Activated CD8-positive, alpha-beta T cell treated with anti-CD3 and anti-CD28 coated beads, Interleukin-2, amount 10 ng/mL, durations not matched to agents 7 days and 5 days (primary cell): ENCODE measurements at regions not wholly inside any gene's neighbourhood (a gene's known extent, or its start where the extent isn't known, plus 50 kb on each side); places are given as distances from the start of the nearest gene placed in this dataset.
"Not testable (repeated sequence)": the region's sequence is repeated elsewhere in the genome, so short reads cannot be mapped to it uniquely, and the experiment has no call there.

Source experiments
- ATAC-seq: fragments of 150-1000 bp; cut with Tn5 transposase; one replicate; pipeline ENCODE4 v1.10.0; 2021; ENCODE audit warnings: moderate library complexity
- CTCF ChIA-PET: fragments of 350-600 bp; sonication (Branson Sonifier 250); formaldehyde crosslinking; loops from one replicate; lab custom pipeline; 2021; ENCODE audit warnings: antibody characterized with exemption; lab: Charles Lee
- POLR2A ChIA-PET: fragments of 350-600 bp; sonication (Branson Sonifier 250); formaldehyde crosslinking; loops from one replicate; lab custom pipeline; 2021; ENCODE audit warnings: antibody characterized with exemption; lab: Charles Lee
- DNase-seq: peaks from one replicate; pipeline ENCODE4 v3.0.0-alpha.2; 2020
- H3K27ac Mint-ChIP-seq: one replicate; pipeline ENCODE4 v1.8.0; 2021; ENCODE audit warnings: mild to moderate bottlenecking, mixed read lengths
- H3K27me3 Mint-ChIP-seq: one replicate; pipeline ENCODE4 v1.8.0; 2021; ENCODE audit warnings: low read depth, mixed read lengths
- H3K36me3 Mint-ChIP-seq: one replicate; pipeline ENCODE4 v1.8.0; 2021; ENCODE audit warnings: low read depth, mixed read lengths
- H3K4me1 Mint-ChIP-seq: one replicate; pipeline ENCODE4 v1.8.0; 2021; ENCODE audit warnings: low read depth, mixed read lengths
- H3K4me3 Mint-ChIP-seq: one replicate; pipeline ENCODE4 v1.8.0; 2021; ENCODE audit warnings: mild to moderate bottlenecking, mixed read lengths
- H3K9me3 Mint-ChIP-seq: one replicate; pipeline ENCODE4 v1.8.0; 2022; ENCODE audit warnings: mixed read lengths; ENCODE audit not compliant: insufficient read depth

- no peaks in the 10 kb centered on the region for H3K36me3 Mint-ChIP-seq
- ChIA-PET CTCF (no interaction called here), POLR2A (interaction anchor here (1.2 kb wide), 1 partner anchor 12 kb away, joined by 3 read pairs; no protein-coding TSS in a partner anchor)
- H3K9me3 Mint-ChIP-seq: no peaks in the 10 kb centered on the region
- DNase-seq: no peak
- peaks cover 45% of the 10 kb centered on the region for H3K4me1 Mint-ChIP-seq
- H3K4me3 Mint-ChIP-seq: no peak overlapping the region
- no peak for ATAC-seq
- no peaks in the 10 kb centered on the region for H3K27me3 Mint-ChIP-seq
- H3K27ac Mint-ChIP-seq: no peak overlapping the region
Observed at GRCh38 chr2:207227062-207227748, 61.5 kb upstream of the KLF7 start.

GRCh38 chr2:207227749-207228145, 62.0 kb upstream of the KLF7 start:
- H3K4me1 Mint-ChIP-seq: peaks cover 43% of the 10 kb centered on the region
- no peak overlapping the region for H3K27ac Mint-ChIP-seq
- CTCF ChIA-PET: no interaction called here
- POLR2A ChIA-PET: interaction anchor here (1.2 kb wide), 1 partner anchor 12 kb away, joined by 3 read pairs; no protein-coding TSS in a partner anchor
- no peaks in the 10 kb centered on the region for H3K27me3 Mint-ChIP-seq
- ATAC-seq: no peak
- H3K9me3 Mint-ChIP-seq: no peaks in the 10 kb centered on the region
- H3K36me3 Mint-ChIP-seq: no peaks in the 10 kb centered on the region
- DNase-seq: no peak
- no peak overlapping the region for H3K4me3 Mint-ChIP-seq

- DNase-seq (no peak), ATAC-seq (no peak)
- ChIA-PET CTCF (no interaction called here), POLR2A (no interaction called here)
- Mint-ChIP-seq H3K27ac (no peak overlapping the region), H3K36me3 (no peaks in the 10 kb centered on the region), H3K4me1 (peaks cover 38% of the 10 kb centered on the region), H3K4me3 (no peak overlapping the region), H3K27me3 (no peaks in the 10 kb centered on the region), H3K9me3 (no peaks in the 10 kb centered on the region)
Observed at GRCh38 chr2:207228402-207228801, 62.7 kb upstream of the KLF7 start.

GRCh38 chr2:207229161-207229560, 63.4 kb upstream of the KLF7 start:
- no peak overlapping the region for H3K27ac Mint-ChIP-seq
- DNase-seq (no peak), ATAC-seq (no peak)
- ChIA-PET POLR2A (no interaction called here), CTCF (interaction anchor here (1.1 kb wide), 1 partner anchor 11 kb away, joined by 4 read pairs; no protein-coding TSS in a partner anchor)
- H3K9me3 Mint-ChIP-seq: no peaks in the 10 kb centered on the region
- H3K4me3 Mint-ChIP-seq: no peak overlapping the region
- H3K36me3 Mint-ChIP-seq: no peaks in the 10 kb centered on the region
- no peaks in the 10 kb centered on the region for H3K27me3 Mint-ChIP-seq
- peaks cover 38% of the 10 kb centered on the region for H3K4me1 Mint-ChIP-seq

- CTCF ChIA-PET: interaction anchor here (0.7 to 1.1 kb wide), 2 partner anchors 10 to 54 kb away, joined by 3 to 4 read pairs; no protein-coding TSS in a partner anchor
- H3K27me3 Mint-ChIP-seq: no peaks in the 10 kb centered on the region
- DNase-seq (no peak), ATAC-seq (no peak)
- POLR2A ChIA-PET: interaction anchor here (1.1 kb wide), 1 partner anchor 65 kb away, joined by 3 read pairs; the partner anchor contains the start of gene KLF7
- peaks cover 28% of the 10 kb centered on the region for H3K4me1 Mint-ChIP-seq
- H3K27ac Mint-ChIP-seq: no peak overlapping the region
- H3K4me3 Mint-ChIP-seq: no peak overlapping the region
- no peaks in the 10 kb centered on the region for H3K9me3 Mint-ChIP-seq
- H3K36me3 Mint-ChIP-seq: no peaks in the 10 kb centered on the region
Observed at GRCh38 chr2:207230261-207231105, 64.7 kb upstream of the KLF7 start.

- no peak for ATAC-seq
- CTCF ChIA-PET: interaction anchor here (0.6 to 1.0 kb wide), 3 partner anchors 9 to 242 kb away, joined by 3 read pairs; no protein-coding TSS in a partner anchor
Observed at GRCh38 chr2:207231106-207231865, 65.5 kb upstream of the KLF7 start.

GRCh38 chr2:207231967-207232366, 66.2 kb upstream of the KLF7 start:
- peaks cover 14% of the 10 kb centered on the region for H3K4me1 Mint-ChIP-seq
- H3K27ac Mint-ChIP-seq: no peak overlapping the region
- DNase-seq: no peak
- no peaks in the 10 kb centered on the region for H3K27me3 Mint-ChIP-seq
- no peak for ATAC-seq
- POLR2A ChIA-PET: interaction anchor here (1.1 kb wide), 1 partner anchor 66 kb away, joined by 3 read pairs; the partner anchor contains the start of gene KLF7
- no peaks in the 10 kb centered on the region for H3K36me3 Mint-ChIP-seq
- no peaks in the 10 kb centered on the region for H3K9me3 Mint-ChIP-seq
- CTCF ChIA-PET: interaction anchor here (1.0 kb wide), 1 partner anchor 241 kb away, joined by 3 read pairs; no protein-coding TSS in a partner anchor
- no peak overlapping the region for H3K4me3 Mint-ChIP-seq

More at GRCh38 chr2:207231106-207231865, 65.5 kb upstream of the KLF7 start:
- H3K36me3 Mint-ChIP-seq: no peaks in the 10 kb centered on the region
- no peak overlapping the region for H3K27ac Mint-ChIP-seq
- DNase-seq: no peak
- H3K9me3 Mint-ChIP-seq: no peaks in the 10 kb centered on the region
- peaks cover 21% of the 10 kb centered on the region for H3K4me1 Mint-ChIP-seq
- H3K27me3 Mint-ChIP-seq: no peaks in the 10 kb centered on the region
- POLR2A ChIA-PET: interaction anchor here (1.1 kb wide), 1 partner anchor 65 kb away, joined by 3 read pairs; the partner anchor contains the start of gene KLF7
- H3K4me3 Mint-ChIP-seq: no peak overlapping the region

- H3K27me3 Mint-ChIP-seq, H3K4me3 Mint-ChIP-seq: not testable (repeated sequence)
Observed at GRCh38 chr2:207233141-207233540, 67.4 kb upstream of the KLF7 start.

GRCh38 chr2:207233731-207234130, 68.0 kb upstream of the KLF7 start:
- Mint-ChIP-seq H3K9me3 (no peaks in the 10 kb centered on the region), H3K27ac (no peak overlapping the region), H3K36me3 (no peaks in the 10 kb centered on the region), H3K4me3 (no peak overlapping the region), H3K4me1 (peaks cover 14% of the 10 kb centered on the region), H3K27me3 (no peaks in the 10 kb centered on the region)
- ChIA-PET CTCF (no interaction called here), POLR2A (interaction anchor here (0.5 kb wide), 1 partner anchor 105 kb away, joined by 3 read pairs; no protein-coding TSS in a partner anchor)
- DNase-seq: no peak
- no peak for ATAC-seq

More at GRCh38 chr2:207233141-207233540, 67.4 kb upstream of the KLF7 start:
- POLR2A ChIA-PET, H3K36me3 Mint-ChIP-seq, H3K27ac Mint-ChIP-seq, H3K9me3 Mint-ChIP-seq, DNase-seq, ATAC-seq, CTCF ChIA-PET: not testable (repeated sequence)
- H3K4me1 Mint-ChIP-seq: peaks cover 14% of the 10 kb centered on the region

- ATAC-seq (no peak), DNase-seq (no peak)
- Mint-ChIP-seq H3K36me3 (no peaks in the 10 kb centered on the region), H3K27me3 (no peaks in the 10 kb centered on the region), H3K4me1 (peaks cover 11% of the 10 kb centered on the region), H3K9me3 (no peaks in the 10 kb centered on the region), H3K27ac (no peak overlapping the region), H3K4me3 (no peak overlapping the region)
- ChIA-PET CTCF (no interaction called here), POLR2A (no interaction called here)
Observed at GRCh38 chr2:207235621-207236020, 69.9 kb upstream of the KLF7 start.
